Ishikawa (cell line): ENCODE measurements at regions not wholly inside any gene's neighbourhood (a gene's known extent, or its start where the extent isn't known, plus 50 kb on each side); places are given as distances from the start of the nearest gene placed in this dataset.

Experiments
- CEBPB ChIP-seq: IDR thresholded peaks from 2 replicates; pipeline ENCODE4 v1.6.1; 2012
- CREB1 ChIP-seq: IDR thresholded peaks from 2 replicates; pipeline ENCODE4 v1.6.1; 2012; ENCODE audit warnings: low read depth
- EP300 ChIP-seq: IDR thresholded peaks from 2 replicates; pipeline ENCODE4 v1.6.1; 2012; ENCODE audit warnings: borderline replicate concordance
- FOXM1 ChIP-seq: IDR thresholded peaks from 2 replicates; pipeline ENCODE4 v1.6.1; 2012; ENCODE audit warnings: low read depth, borderline replicate concordance
- MAX ChIP-seq: IDR thresholded peaks from 2 replicates; pipeline ENCODE4 v1.6.1; 2012
- NFIC ChIP-seq: IDR thresholded peaks from 2 replicates; pipeline ENCODE4 v1.6.1; 2012
- RAD21 ChIP-seq: IDR thresholded peaks from 2 replicates; pipeline ENCODE4 v1.6.1; 2012; ENCODE audit warnings: low read depth
- REST ChIP-seq: IDR thresholded peaks from 2 replicates; pipeline ENCODE4 v1.6.1; 2012; ENCODE audit warnings: low read depth, mild to moderate bottlenecking
- TAF1 ChIP-seq: IDR thresholded peaks from 2 replicates; pipeline ENCODE4 v1.6.1; 2012; ENCODE audit warnings: low read depth, mild to moderate bottlenecking
- TCF12 ChIP-seq: IDR thresholded peaks from 2 replicates; pipeline ENCODE4 v1.6.1; 2012; ENCODE audit warnings: low read depth
- TEAD4 ChIP-seq: IDR thresholded peaks from 2 replicates; pipeline ENCODE4 v1.6.1; 2012
- USF1 ChIP-seq: IDR thresholded peaks from 2 replicates; pipeline ENCODE4 v1.6.1; 2012
- YY1 ChIP-seq: IDR thresholded peaks from 2 replicates; pipeline ENCODE4 v1.6.1; 2012; ENCODE audit warnings: low read depth
- ZBTB7A ChIP-seq: IDR thresholded peaks from 2 replicates; pipeline ENCODE4 v1.6.1; 2012; ENCODE audit warnings: low read depth

- TF ChIP-seq USF1: no peak
- TF ChIP-seq CEBPB: no peak
- no peak for TF ChIP-seq TEAD4
- 0 out of 2 replicates have a peak, but pooled peaks have one; percentile 2 for TF ChIP-seq NFIC
- no peak for TF ChIP-seq EP300
- no peak for TF ChIP-seq MAX
- TF ChIP-seq FOXM1: no peak
- no peak for TF ChIP-seq YY1
- TF ChIP-seq CREB1: no peak
- no peak for TF ChIP-seq RAD21
- TF ChIP-seq REST: no peak
- no peak for TF ChIP-seq TAF1
- no peak for TF ChIP-seq ZBTB7A
- no peak for TF ChIP-seq TCF12
Observed at GRCh38 chr2:223108351-223109050, 56.5 kb downstream of the KCNE4 start.
